Neural cell (in vitro differentiated cells): ENCODE measurements at regions not wholly inside any gene's neighbourhood (a gene's known extent, or its start where the extent isn't known, plus 50 kb on each side); places are given as distances from the start of the nearest gene placed in this dataset.

Source experiments
- EZH2 ChIP-seq: fragments of 200-600, 300-800 bp; shearing (Covaris generic), sonication (generic); IDR thresholded peaks from 2 replicates; pipeline ENCODE4 v1.6.1; 2014; ENCODE audit warnings: antibody characterized with exemption, low read length, borderline replicate concordance, mild to moderate bottlenecking; ENCODE audit not compliant: insufficient read depth, poor library complexity, severe bottlenecking
- POLR2AphosphoS5 ChIP-seq: IDR thresholded peaks from 2 replicates; pipeline ENCODE4 v1.6.1; 2012
- TAF1 ChIP-seq: IDR thresholded peaks from 2 replicates; pipeline ENCODE4 v1.6.1; 2012; ENCODE audit warnings: low read depth
- TF ChIP-seq, protein P1 (sequence below): fragments of 450-650 bp; IDR thresholded peaks from 2 replicates; pipeline ENCODE4 v1.5.1; 2014; ENCODE audit warnings: antibody characterized with exemption, mild to moderate bottlenecking, moderate library complexity; ENCODE audit not compliant: poor library complexity, severe bottlenecking
- TF ChIP-seq, protein P2 (sequence below): IDR thresholded peaks from 2 replicates; pipeline ENCODE4 v1.6.1; 2012; ENCODE audit warnings: borderline replicate concordance

DNA sequence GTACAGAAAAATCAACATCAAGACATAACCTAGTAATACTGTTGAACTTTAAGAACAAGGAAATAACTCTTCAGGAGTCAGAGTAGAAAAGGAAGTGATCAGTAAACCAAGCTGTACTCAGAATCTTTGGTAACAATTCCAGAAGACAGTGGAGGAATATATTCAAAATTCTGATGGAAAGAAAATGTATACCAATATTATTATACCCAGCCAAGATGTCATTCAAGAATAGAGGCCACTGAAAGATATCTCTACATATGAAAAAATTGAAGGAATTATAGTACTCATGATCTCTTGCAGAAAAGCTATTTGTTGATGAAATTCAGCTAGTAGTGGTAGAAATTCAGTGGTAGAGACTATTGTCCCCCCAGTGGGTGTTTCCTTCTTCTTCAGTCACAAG, 182.6 kb upstream of the ZMIZ1 start:
- TF ChIP-seq, protein P1, sequence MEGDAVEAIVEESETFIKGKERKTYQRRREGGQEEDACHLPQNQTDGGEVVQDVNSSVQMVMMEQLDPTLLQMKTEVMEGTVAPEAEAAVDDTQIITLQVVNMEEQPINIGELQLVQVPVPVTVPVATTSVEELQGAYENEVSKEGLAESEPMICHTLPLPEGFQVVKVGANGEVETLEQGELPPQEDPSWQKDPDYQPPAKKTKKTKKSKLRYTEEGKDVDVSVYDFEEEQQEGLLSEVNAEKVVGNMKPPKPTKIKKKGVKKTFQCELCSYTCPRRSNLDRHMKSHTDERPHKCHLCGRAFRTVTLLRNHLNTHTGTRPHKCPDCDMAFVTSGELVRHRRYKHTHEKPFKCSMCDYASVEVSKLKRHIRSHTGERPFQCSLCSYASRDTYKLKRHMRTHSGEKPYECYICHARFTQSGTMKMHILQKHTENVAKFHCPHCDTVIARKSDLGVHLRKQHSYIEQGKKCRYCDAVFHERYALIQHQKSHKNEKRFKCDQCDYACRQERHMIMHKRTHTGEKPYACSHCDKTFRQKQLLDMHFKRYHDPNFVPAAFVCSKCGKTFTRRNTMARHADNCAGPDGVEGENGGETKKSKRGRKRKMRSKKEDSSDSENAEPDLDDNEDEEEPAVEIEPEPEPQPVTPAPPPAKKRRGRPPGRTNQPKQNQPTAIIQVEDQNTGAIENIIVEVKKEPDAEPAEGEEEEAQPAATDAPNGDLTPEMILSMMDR: no peak
- TF ChIP-seq, protein P2, sequence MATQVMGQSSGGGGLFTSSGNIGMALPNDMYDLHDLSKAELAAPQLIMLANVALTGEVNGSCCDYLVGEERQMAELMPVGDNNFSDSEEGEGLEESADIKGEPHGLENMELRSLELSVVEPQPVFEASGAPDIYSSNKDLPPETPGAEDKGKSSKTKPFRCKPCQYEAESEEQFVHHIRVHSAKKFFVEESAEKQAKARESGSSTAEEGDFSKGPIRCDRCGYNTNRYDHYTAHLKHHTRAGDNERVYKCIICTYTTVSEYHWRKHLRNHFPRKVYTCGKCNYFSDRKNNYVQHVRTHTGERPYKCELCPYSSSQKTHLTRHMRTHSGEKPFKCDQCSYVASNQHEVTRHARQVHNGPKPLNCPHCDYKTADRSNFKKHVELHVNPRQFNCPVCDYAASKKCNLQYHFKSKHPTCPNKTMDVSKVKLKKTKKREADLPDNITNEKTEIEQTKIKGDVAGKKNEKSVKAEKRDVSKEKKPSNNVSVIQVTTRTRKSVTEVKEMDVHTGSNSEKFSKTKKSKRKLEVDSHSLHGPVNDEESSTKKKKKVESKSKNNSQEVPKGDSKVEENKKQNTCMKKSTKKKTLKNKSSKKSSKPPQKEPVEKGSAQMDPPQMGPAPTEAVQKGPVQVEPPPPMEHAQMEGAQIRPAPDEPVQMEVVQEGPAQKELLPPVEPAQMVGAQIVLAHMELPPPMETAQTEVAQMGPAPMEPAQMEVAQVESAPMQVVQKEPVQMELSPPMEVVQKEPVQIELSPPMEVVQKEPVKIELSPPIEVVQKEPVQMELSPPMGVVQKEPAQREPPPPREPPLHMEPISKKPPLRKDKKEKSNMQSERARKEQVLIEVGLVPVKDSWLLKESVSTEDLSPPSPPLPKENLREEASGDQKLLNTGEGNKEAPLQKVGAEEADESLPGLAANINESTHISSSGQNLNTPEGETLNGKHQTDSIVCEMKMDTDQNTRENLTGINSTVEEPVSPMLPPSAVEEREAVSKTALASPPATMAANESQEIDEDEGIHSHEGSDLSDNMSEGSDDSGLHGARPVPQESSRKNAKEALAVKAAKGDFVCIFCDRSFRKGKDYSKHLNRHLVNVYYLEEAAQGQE: no peak
- TF ChIP-seq POLR2AphosphoS5: no peak
- no peak for TF ChIP-seq EZH2
- TF ChIP-seq TAF1: no peak
